T-cell (primary cell): ENCODE measurements at regions not wholly inside any gene's neighbourhood (a gene's known extent, or its start where the extent isn't known, plus 50 kb on each side); places are given as distances from the start of the nearest gene placed in this dataset.

Source experiments
- ATAC-seq, 4 experiments: fragments of 200-7000 bp in 3 of 4; fragments of 150-1000 bp in 1 of 4; cut with Tn5 transposase; replicated peaks in 1 of 4; 1 replicate in 3 of 4; 2 replicates in 1 of 4; pipeline ENCODE4 v1.10.0; 2021; ENCODE audit warnings: moderate library complexity in 3 of 4, mild to moderate bottlenecking in 2 of 4, moderate number of reproducible peaks in 1 of 4
- CTCF ChIA-PET, 2 donors: fragments of 300-600 bp; sonication (Branson Sonifier 250); formaldehyde crosslinking; loops; one replicate each; lab custom pipeline; 2022; ENCODE audit warnings: antibody characterized with exemption in 2 of 2; lab: Charles Lee
- POLR2A ChIA-PET, 2 donors: fragments of 300-600 bp; sonication (Branson Sonifier 250); formaldehyde crosslinking; loops; one replicate each; lab custom pipeline; 2022; ENCODE audit warnings: antibody characterized with exemption in 2 of 2; lab: Charles Lee
- DNase-seq, 35 experiments: peaks; one replicate each; pipeline versions ENCODE4 v3.0.0 to v3.0.0-alpha.2; 2013 to 2023
- H3K27ac ChIP-seq: one replicate; pipeline ENCODE4 v1.5.1; 2013; ENCODE audit warnings: low read length
- H3K27me3 ChIP-seq, 2 experiments: replicated peaks in 1 of 2; 1 replicate in 1 of 2; 2 replicates in 1 of 2; pipeline versions ENCODE4 v1.6.1 to v1.7.0; 2013; ENCODE audit warnings: low read length in 1 of 2, mixed read lengths in 1 of 2; ENCODE audit not compliant: control insufficient read depth in 2 of 2, insufficient read depth in 2 of 2; ENCODE audit errors: extremely low read depth in 1 of 2
- H3K36me3 ChIP-seq, 2 donors: 1 replicate in 1 of 2; 2 replicates in 1 of 2; pipeline versions ENCODE4 v1.6.1 to v1.7.0; 2013; ENCODE audit warnings: low read length in 1 of 2; ENCODE audit not compliant: control insufficient read depth in 2 of 2, insufficient read depth in 1 of 2; ENCODE audit errors: extremely low read depth in 1 of 2
- H3K4me1 ChIP-seq, 2 experiments: 1 replicate in 1 of 2; 2 replicates in 1 of 2; pipeline versions ENCODE4 v1.6.1 to v1.7.0; 2013; ENCODE audit warnings: low read length in 2 of 2, mixed read lengths in 1 of 2; ENCODE audit not compliant: insufficient read depth in 2 of 2, control insufficient read depth in 1 of 2; ENCODE audit errors: extremely low read depth in 1 of 2
- H3K4me3 ChIP-seq, 2 donors: 1 replicate in 1 of 2; 2 replicates in 1 of 2; pipeline versions ENCODE4 v1.5.1 to v1.7.0; 2013; ENCODE audit warnings: mild to moderate bottlenecking in 2 of 2, low read length in 1 of 2, moderate library complexity in 1 of 2; ENCODE audit not compliant: control insufficient read depth in 1 of 2; ENCODE audit errors: extremely low read depth in 1 of 2
- H3K9me3 ChIP-seq: 2 replicates; pipeline ENCODE4 v1.7.0; 2013
- H3K27ac Mint-ChIP-seq, 2 donors: one replicate each; pipeline ENCODE4 v1.8.0; 2020 to 2021; ENCODE audit warnings: mild to moderate bottlenecking in 2 of 2, mixed read lengths in 2 of 2
- H3K27me3 Mint-ChIP-seq, 2 donors: one replicate each; pipeline ENCODE4 v1.8.0; 2021 to 2022; ENCODE audit warnings: mixed read lengths in 2 of 2
- H3K36me3 Mint-ChIP-seq: one replicate; pipeline ENCODE4 v1.8.0; 2021; ENCODE audit warnings: mixed read lengths
- H3K4me1 Mint-ChIP-seq, 3 donors: one replicate each; pipeline ENCODE4 v1.8.0; 2020 to 2022; ENCODE audit warnings: mixed read lengths in 3 of 3, mild to moderate bottlenecking in 1 of 3
- H3K4me3 Mint-ChIP-seq, 3 donors: one replicate each; pipeline ENCODE4 v1.8.0; 2020 to 2022; ENCODE audit warnings: mild to moderate bottlenecking in 3 of 3, mixed read lengths in 3 of 3, moderate library complexity in 3 of 3
- H3K9me3 Mint-ChIP-seq, 3 donors: one replicate each; pipeline ENCODE4 v1.8.0; 2020 to 2022; ENCODE audit warnings: mixed read lengths in 3 of 3
- WGBS: methylation state at CpG from one replicate; pipeline ENCODE4 v1.1.5; 2013; ENCODE audit warnings: missing lambda C conversion rate; ENCODE audit not compliant: insufficient coverage; 5-methylcytosine and 5-hydroxymethylcytosine counted together

GRCh38 chr4:122313006-122313646, 65.7 kb upstream of the ADAD1 start:
- no CpG with 5 or more reads among the region's 1 CpG for WGBS
- H3K4me1 Mint-ChIP-seq = peaks cover 0 to 2% (median 0%) of the 10 kb centered on the region in 3 donors
- H3K36me3 Mint-ChIP-seq = peaks cover 50% of the 10 kb centered on the region
- Histone ChIP-seq H3K36me3 (peaks cover 0 to 50% of the 10 kb centered on the region in 2 donors), H3K27me3 (no peaks in the 10 kb centered on the region), H3K9me3 (no peaks in the 10 kb centered on the region), H3K4me1 (no peaks in the 10 kb centered on the region), H3K27ac (no peak overlapping the region), H3K4me3 (no peak overlapping the region)
- H3K27ac Mint-ChIP-seq = no peak overlapping the region
- ATAC-seq (no peak), DNase-seq (no peak)
- no peak overlapping the region for H3K4me3 Mint-ChIP-seq
- ChIA-PET POLR2A (interaction anchor here (0.6 to 1.2 kb wide), 2 partner anchors 9 to 10 kb away, joined by 3 to 7 read pairs; no protein-coding TSS in a partner anchor), CTCF (interaction anchor here (0.6 to 2.7 kb wide), 5 partner anchors 24 to 619 kb away, joined by 3 to 18 read pairs (median 4); no protein-coding TSS in a partner anchor)
- H3K27me3 Mint-ChIP-seq = no peaks in the 10 kb centered on the region
- no peaks in the 10 kb centered on the region for H3K9me3 Mint-ChIP-seq

DNA sequence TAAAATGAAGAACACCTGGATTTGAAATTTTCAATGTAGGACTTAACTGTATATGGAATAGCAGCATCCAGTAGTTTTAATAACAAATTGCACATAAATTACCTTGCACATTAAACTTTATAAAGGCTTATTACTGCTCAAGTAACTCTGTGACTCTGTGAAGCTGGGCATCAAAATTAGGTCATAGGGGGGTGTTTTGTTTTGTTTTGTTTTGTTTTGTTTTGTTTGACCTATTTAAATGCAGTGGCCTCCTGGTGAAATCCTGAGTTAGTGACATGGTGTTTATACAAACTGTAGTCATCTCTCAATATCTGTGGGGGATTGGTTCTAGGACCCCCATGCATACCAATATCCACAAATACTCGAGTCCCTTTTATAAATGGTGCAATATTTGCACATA, 51.9 kb upstream of the ADAD1 start:
- Histone ChIP-seq H3K4me1 (no peaks in the 10 kb centered on the region), H3K27ac (no peak overlapping the region), H3K27me3 (no peaks in the 10 kb centered on the region), H3K4me3 (no peak overlapping the region), H3K36me3 (peaks cover 0 to 51% of the 10 kb centered on the region in 2 donors), H3K9me3 (no peaks in the 10 kb centered on the region)
- Mint-ChIP-seq H3K9me3 (no peaks in the 10 kb centered on the region), H3K27me3 (no peaks in the 10 kb centered on the region), H3K4me3 (no peak overlapping the region), H3K27ac (no peak overlapping the region), H3K36me3 (peaks cover 44% of the 10 kb centered on the region), H3K4me1 (peaks cover 8 to 25% (median 21%) of the 10 kb centered on the region in 3 donors)
- WGBS = no CpG with 5 or more reads among the region's 1 CpG
- POLR2A ChIA-PET = no interaction called here
- ATAC-seq (no peak), DNase-seq (no peak)
- CTCF ChIA-PET = no interaction called here

DNA sequence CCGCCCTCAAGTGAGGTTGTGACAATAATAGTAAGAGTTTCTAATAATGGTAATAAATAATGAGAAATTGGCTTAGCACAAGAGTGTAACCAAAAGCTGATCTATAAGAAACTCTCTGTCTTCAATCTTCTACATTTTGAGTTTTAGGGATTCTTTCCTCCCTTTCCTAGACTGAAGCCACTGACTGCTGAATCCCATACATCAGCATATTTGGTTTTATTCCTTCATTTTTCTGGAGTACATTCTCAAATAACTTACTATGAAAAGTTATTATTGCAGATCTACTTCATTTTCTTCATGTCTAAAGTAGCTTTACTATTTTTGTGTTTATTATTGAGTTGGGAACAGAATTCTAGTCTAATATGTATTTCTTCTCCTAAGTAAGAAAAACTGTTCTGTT, 49.9 kb upstream of the ADAD1 start:
- Histone ChIP-seq H3K4me3 (no peak overlapping the region), H3K27me3 (no peaks in the 10 kb centered on the region), H3K9me3 (no peaks in the 10 kb centered on the region), H3K4me1 (no peaks in the 10 kb centered on the region), H3K36me3 (peaks cover 0 to 41% of the 10 kb centered on the region in 2 donors), H3K27ac (no peak overlapping the region)
- ChIA-PET CTCF (no interaction called here), POLR2A (no interaction called here)
- Mint-ChIP-seq H3K27me3 (no peaks in the 10 kb centered on the region), H3K4me3 (no peak overlapping the region), H3K36me3 (peaks cover 37% of the 10 kb centered on the region), H3K9me3 (no peaks in the 10 kb centered on the region), H3K27ac (no peak overlapping the region), H3K4me1 (peaks cover 0 to 13% (median 9%) of the 10 kb centered on the region in 3 donors)
- no CpG with 5 or more reads among the region's 1 CpG for WGBS
- DNase-seq = no peak
- no peak for ATAC-seq
